HG03439 (cell line): ENCODE measurements at regions not wholly inside any gene's neighbourhood (a gene's known extent, or its start where the extent isn't known, plus 50 kb on each side); places are given as distances from the start of the nearest gene placed in this dataset.
A peak's percentile ranks its signal among the peaks of the same experiment; 100 is the strongest.
"Not testable (repeated sequence)": the region's sequence is repeated elsewhere in the genome, so short reads cannot be mapped to it uniquely, and the experiment has no call there.

Experiments used
- ATAC-seq: cut with Tn5 transposase; IDR thresholded peaks from one replicate; pipeline ENCODE4 v1.9.1; 2021; ENCODE audit warnings: mild to moderate bottlenecking, moderate library complexity; ENCODE audit not compliant: unreplicated experiment

- no peak for ATAC-seq
Measured at GRCh38 chr3:87109465-87109864, 117.6 kb upstream of the CHMP2B start.

GRCh38 chr3:87101861-87102625 is 111.1 kb upstream of the VGLL3 start:
- ATAC-seq: no peak

GRCh38 chr3:87097733-87098132 is 106.8 kb upstream of the VGLL3 start:
- ATAC-seq: not testable (repeated sequence)

DNA sequence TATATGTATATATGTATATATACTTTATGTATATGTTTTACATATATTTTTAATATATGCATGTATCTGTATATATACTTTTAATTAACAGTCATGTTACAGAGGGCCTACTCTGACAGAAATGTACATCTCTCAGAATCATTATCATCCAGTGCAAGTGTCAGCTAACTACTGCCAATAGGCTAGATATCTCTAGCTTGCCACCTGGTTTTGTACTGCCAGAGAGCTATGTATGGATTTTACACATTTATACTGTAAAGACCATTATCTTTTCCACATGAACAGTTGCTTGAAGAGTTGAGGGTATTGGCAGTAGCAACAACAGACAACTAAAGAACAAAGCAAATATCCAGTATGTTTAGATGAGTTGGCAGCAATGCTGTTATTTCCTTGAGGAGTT is 99.7 kb upstream of the VGLL3 start:
- ATAC-seq: no peak

DNA sequence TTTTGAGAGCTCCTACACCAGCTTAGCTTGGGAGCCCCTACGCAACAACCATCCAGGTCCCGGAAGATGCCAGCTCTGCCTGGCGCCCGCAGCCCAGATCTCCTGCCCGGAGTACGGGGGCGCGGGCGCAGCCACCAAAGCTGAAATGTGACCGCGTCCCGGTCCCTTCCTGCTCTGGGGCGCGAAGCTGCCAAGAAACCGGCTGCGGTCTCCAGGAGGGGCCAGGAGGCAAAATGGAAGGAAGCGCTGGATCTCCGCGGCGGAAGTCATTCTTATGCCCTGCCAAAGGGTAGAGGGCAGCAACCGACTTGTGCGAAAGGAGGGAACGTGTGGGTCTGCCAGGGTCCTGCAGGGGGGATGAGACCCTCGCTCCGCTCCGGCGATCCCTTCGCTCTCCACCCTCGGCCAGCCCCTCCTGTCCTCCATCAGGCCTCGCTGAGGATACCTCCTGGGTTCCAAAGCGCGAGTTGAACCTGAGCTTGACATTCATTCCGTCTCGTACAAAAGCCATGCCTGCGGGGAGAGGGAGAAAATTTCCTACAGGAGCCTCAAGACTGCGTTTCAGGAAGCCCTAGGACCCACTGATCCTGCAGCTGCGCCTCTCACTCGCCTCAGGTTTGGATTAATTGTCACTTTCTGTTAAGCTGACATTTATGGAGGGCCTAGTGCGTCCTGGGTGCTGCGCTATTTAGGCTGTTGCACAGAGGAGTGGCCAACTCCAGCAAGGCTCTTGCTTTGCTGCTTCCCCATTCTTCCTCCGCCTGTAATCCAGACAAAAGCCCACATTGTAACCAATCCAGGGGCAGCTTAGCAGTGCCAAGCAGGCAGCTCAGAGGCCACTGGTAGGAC is 98.3 kb upstream of the VGLL3 start:
- ATAC-seq: peak; percentile 44

DNA sequence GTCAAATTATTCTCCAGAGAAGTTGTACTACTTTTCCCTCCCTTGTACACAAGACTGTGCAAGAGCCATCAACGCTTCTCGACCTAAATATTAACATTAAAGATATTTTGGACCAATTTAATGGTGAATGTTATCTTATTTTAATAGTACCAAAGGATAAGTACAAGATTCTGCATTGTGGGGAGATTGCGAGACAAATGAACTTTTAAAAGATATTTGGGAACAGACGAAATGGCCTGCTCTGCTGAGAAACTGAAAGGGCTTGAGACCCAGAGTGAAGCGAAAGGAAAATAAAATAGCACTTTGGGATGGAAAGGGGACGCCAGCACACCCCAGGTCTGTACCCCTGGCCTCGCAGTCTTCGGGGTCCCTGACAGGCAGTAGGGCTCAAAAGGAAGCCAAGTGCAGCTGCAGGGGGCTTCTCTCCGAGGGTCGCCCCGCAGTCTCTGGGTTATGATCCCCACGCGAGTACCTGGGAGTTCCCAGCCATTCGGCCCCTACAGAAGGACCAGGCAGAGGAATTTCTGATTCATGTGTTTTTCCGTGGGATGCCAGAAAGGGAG is 97.6 kb upstream of the VGLL3 start:
- peak; percentile 12 for ATAC-seq

GRCh38 chr3:87084868-87085267 is 93.9 kb upstream of the VGLL3 start:
- no peak for ATAC-seq

GRCh38 chr3:87082796-87083440 is 92.0 kb upstream of the VGLL3 start:
- peak; percentile 77 for ATAC-seq

DNA sequence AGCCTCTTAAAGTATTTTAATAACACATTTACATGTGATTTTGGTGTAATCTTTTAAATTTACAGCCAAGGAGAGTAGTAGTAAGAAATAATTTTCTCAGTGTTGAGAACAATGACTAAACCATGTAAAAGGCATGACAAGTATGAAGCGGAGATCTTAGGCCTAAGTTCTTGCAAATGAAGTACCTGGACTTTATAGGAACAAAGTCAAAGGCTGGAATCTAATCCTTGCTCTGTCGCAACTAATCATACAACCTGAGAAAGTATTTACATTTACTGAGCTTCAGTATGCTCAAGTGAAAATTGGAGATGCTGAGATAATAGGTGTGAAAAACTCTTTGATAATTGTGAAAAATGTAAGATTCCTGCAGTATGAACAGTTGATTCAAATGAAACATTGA is 86.4 kb upstream of the VGLL3 start:
- ATAC-seq: no peak

GRCh38 chr3:87076946-87077345 is 86.0 kb upstream of the VGLL3 start:
- ATAC-seq: no peak

- no peak for ATAC-seq
Measured at GRCh38 chr3:87073496-87074145, 82.7 kb upstream of the VGLL3 start.

GRCh38 chr3:87072446-87072845 is 81.5 kb upstream of the VGLL3 start:
- no peak for ATAC-seq

DNA sequence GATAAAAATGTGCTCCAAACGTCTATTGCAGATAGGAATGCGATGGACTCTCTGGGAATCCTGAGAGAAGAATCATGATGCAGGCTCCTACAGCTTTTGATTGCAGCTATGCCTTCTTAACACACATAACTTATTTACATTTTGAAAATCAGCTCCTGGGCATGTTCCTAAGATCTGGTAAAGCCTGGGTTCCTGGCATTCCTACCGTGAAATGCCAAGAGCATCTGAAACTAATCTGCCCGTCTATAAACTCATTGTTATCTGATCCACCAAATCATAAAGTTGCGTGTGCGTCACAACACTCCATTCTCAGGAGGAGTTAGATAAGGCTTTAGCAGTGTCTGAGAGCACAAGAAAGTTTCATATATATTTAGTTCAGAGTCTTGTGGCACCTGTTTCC is 79.0 kb upstream of the VGLL3 start:
- ATAC-seq: no peak

DNA sequence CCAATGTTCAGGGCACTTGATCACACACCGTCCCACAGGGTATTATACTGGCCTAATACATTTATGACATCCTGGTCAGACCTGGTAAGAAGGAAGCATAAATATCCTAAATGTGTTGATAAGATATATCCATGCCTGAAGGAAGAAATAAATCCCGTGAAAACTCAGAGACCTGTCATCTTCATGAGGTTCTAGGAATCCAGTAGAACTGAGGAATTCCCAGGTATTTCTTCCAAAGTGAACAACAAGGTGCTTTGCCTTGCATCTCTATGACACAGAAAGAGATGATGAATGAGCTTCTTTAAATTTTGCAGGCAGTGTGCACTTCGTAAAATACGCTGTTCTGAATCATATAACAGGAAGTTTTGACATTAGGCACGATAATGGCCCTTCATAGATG is 78.1 kb upstream of the VGLL3 start:
- no peak for ATAC-seq

GRCh38 chr3:87062685-87063084 is 71.7 kb upstream of the VGLL3 start:
- no peak for ATAC-seq

- no peak for ATAC-seq
Measured at GRCh38 chr3:87057474-87057873, 66.5 kb upstream of the VGLL3 start.

DNA sequence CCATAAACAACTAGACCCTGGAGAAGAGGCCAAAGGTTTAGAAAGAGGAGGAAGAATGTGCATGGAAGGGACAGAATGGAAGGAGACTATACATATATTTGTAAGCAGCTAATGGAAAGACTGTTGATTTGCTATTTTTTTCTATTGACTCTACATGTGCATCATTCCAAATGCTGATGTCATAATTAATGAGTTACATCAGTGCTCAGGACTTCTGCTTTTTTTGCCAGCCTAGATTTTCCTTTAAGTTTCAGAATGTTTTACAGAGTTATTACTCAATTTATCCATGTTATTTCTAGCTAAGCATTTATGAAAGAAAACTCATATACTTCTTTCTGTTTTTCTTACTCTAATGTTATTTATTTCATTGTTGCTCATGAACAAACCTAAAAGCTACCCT is 62.6 kb upstream of the VGLL3 start:
- no peak for ATAC-seq

DNA sequence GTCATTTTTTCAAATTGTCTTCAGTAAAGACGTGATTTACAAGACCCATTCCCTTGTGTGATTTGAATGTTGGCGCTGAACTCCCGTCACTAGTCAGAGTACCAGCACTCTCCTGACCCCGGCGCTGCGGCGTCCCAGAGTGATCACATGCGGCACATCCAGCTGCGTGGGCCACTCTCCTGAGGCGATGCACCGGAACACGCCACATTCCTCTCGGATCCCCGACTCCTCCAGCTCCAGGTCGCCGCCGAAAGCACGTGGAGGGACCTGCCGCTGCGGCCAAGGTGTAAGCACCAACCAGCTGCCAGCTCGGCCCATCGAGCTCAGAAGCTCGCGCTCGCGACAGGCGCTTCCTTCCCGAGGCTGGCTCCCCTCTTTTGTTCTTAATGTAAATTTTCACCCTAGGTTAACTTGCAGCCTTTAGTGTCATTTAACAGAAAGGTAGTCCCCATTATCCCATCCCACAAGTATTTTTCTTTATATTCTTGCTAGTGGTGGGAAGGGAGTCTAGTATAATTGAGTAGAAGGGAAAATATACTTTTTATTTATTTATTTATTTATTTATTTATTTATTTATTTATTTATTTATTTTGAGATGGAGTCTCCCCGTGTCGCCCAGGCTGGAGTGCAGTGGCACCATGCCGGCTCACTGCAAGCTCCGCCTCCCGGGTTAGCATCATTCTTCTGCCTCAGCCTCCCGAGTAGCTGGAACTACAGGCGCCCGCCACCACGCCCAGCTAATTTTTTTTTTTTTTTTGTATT is 61.7 kb upstream of the VGLL3 start:
- ATAC-seq: no peak

- peak; percentile 80 for ATAC-seq
Measured at GRCh38 chr3:87047852-87048251, 56.9 kb upstream of the VGLL3 start.

DNA sequence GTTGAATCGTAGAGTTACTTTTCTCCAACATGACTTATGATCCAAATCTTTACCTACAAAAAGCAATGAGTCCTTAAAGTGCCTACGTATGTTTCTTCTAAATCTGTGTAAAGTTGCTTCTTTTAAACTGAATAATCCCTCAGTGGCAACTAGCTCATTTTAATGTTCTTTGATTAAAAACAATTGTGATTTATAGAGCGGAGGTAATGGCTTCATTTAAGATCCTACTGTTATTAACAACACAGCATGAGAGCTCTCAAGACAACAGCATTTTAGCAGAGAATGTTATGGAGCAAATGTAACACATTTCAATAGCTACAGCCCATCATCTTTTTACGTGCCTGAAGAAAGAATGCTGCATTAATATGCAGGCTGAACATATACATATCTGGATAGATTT is 55.3 kb upstream of the VGLL3 start:
- ATAC-seq: no peak
